ENCODE measurements at regions not wholly inside any gene's neighbourhood (a gene's known extent, or its start where the extent isn't known, plus 50 kb on each side); places are given as distances from the start of the nearest gene placed in this dataset.
"Not testable (repeated sequence)": the region's sequence is repeated elsewhere in the genome, so short reads cannot be mapped to it uniquely, and the experiment has no call there.

DNA sequence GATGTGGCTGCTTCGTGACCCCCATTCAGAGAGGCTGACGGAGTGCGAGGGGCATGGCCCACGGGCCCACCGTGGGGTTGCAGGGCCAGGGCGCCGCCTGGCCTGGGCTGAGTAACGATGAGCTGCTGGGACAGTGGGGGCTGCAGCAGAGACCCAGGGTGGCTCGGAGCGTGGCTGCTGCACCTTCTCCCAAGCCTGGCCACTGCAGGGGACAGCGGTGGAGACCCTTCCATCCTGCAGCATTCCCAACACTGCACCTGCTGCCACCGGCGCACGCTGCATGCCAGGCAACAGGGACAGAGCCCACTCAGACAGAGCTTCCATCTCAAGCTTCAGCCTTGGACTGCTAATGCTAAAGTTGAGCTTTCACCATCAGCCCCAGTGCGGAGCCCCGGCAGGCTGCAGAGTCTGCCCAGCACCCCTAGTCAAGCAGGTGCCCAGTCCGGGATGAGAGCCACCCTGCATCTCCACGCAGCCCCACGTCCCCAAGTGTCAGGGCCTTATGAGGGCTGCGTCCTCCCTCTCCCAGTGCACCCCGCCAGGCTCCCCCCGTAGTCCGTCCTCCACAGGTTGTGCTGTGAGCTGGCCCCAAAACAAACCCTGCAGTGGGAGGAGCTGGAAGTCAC is 89.4 kb upstream of the AFDN start:
- DNase-seq = no peak

- DNase-seq = no peak
Observed at GRCh38 chr6:167738386-167738785, 88.3 kb upstream of the AFDN start.

- DNase-seq = no peak
Observed at GRCh38 chr6:167739721-167740475, 86.8 kb upstream of the AFDN start.

DNA sequence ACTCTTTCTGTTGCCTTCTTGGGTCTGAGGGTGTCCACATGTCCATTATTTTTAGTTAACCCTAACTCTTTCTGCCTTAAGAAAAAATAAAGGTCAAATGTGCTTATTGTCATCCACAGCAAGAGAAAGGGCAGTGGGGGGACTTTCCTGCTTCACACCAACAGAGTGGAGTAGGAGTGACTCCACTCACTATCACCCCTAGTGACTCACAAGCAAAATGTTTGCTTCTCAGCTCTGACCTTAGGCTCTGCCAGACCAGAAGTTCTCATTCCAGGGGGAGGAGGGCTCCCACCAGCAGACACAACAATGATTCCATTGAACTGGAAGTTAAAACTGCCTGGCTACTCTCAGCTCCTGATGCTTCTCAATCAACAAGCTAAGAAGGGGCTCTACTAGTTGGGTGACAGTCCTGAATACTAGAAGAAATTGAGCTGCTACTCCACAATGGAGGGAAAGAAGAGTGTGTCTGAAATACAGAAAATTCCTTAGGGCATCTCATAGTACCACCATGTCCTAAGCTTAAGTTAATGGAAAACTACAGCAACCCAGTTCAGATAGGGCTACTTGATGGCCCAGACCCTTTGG is 83.9 kb upstream of the AFDN start:
- no peak for DNase-seq

GRCh38 chr6:167744681-167745669 is 81.7 kb upstream of the AFDN start:
- DNase-seq = no peak

DNA sequence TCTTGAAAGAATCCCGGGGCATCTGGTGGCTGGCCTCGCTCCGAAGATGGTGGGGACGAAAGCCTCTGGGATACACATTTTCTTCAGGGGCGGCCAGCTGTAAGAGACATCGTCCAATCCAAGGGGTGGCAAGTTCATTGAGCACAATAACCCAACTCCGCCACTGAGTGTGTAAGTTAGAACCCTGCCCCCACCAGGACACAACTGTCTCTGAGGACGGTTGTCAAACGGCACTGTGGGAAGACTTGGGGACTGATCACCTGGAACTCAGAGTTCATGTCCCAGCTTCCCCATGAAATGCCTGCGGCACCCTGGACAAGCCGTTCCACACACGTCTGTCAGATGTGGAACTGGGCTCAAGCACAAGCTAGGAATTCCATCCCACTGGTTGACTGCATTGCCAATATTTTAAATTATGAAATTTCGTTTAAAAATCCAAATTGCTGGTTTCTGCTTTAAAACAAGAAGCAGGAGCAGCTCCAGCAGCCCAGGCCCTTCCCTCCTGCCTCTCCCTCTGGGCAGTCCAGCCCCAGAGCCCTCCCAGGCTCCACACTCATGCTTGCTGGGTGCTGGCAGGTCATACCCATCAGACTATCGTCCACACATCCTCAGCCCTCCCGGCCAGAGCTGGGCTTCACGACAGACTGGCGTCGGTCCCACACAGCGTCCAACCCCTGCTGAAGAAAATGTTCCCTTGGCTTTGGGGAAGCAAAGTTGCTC is 80.9 kb upstream of the AFDN start:
- DNase-seq = no peak

- no peak for DNase-seq
Observed at GRCh38 chr6:167746390-167746907, 80.3 kb upstream of the AFDN start.

DNA sequence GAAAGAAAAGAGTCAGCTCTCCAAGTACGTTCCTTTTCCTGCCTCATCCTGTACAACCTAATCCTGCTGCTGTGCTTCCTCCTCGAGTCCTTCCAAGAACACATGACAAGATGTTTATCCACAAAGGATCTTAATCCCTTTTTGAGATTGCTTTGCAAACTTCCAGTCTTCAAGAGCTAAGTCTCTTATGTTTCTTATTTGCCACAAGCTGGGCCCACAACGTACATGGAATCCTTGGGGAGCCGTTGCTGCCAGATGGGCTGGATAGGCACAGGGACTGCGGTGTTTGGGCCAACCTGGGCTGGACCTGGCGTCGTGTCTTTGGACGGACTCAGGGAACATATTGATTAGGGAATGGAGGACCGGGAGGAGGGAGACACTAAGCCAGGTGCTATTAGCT is 79.7 kb upstream of the AFDN start:
- no peak for DNase-seq

GRCh38 chr6:167747645-167748044 is 79.1 kb upstream of the AFDN start:
- DNase-seq = no peak

DNA sequence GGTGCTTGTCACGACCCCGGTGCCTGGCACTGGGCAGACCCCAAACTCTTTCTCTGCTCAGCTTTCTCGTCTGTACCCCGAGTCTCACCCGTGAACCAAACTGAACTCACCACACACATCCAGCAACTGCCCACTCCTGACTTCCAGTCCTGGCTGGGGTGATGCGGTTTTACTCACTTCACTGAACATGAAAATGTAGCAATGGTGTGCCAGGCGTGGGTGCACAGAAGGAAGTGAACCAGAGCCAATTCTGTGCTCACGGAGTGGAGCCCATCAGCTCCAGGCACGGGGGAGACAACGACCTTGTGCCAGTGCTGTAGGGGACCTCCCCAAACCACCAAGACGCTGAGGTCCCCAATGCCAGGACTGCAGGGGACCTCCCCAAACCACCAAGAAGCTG is 78.7 kb upstream of the AFDN start:
- DNase-seq = no peak

GRCh38 chr6:167748458-167749379 is 78.0 kb upstream of the AFDN start:
- no peak for DNase-seq

DNA sequence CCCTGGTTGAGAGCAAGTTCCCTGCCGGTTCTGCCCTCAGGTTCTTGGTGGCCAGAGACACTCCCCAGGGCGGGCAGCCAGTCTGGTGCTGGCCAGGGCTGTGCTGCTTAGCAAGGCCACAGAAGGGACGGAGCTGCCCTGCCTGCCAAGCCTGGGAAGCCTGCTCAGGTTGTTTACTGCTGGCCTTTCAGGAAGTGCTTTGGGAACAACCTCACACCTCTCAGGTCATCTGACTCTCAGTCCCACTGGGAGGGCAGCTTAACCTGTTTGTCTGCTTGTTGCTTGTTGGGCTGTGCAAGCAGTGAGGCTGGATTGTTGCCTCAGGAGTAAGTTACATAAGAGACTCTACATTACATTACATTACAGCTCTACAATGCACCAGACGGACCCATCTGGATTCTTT is 75.8 kb upstream of the AFDN start:
- no peak for DNase-seq

DNA sequence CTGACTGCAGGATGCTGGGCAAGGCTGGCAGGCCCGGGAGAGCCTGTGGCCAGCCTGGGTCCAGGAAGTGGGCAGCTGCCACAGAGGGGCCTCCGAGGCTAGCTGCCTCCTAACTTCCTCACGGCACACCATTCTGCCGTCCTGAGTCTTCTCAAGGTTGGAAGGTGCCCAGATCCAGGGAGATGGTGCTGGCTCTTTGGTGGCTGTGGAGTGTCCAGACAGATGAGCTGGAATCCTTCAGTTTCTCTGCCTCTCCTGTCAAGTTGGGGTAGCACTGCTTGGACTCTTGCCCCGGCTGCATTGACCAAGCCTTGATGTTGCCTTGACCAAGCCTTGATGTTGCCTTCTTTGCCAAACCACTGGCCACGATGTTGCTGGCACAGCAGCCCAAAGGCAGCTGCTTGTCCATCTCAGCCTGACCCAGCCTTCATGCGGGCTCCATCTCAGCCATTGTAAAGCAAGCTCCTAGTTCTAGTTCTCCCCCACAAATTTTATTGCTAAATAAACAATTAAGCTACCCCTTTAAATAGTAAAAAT is 75.1 kb upstream of the AFDN start:
- no peak for DNase-seq

DNA sequence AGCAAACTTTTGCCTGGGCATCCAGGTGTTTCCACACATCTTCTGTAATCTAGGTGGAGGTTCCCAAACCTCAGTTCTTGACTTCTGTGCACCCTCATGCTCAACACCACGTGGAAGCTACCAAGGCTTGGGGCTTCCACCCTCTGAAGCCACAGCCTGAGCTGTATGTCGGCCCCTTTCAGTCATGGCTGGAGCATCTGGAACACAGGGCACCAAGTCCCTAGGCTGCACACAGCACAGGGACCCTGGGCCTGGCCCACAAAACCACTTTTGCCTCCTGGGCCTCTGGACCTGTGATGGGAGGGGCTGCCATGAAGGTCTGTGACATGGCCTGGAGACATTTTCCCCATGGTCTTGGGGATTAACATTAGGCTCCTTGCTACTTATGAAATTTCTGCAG is 73.4 kb upstream of the AFDN start:
- not testable (repeated sequence) for DNase-seq

DNA sequence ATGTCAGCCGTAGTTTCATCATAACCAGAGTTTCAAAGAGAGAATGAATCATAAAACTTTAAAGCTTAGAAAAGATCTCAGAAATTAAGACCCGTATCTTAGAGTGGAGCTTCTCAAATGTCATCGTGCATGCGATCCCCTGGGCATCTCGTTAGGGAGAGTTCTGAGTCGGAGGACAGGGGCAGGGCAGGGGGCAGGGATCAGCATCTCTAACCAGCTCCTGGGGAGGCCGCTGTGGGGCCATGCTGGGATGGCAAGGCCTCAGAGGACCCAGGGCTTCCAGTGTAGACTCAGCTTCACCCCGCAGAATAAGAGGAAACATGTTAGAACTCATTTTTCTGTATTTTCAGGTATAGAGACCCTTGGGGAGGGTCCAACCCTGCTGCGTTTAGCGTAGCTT is 72.0 kb upstream of the AFDN start:
- no peak for DNase-seq

DNA sequence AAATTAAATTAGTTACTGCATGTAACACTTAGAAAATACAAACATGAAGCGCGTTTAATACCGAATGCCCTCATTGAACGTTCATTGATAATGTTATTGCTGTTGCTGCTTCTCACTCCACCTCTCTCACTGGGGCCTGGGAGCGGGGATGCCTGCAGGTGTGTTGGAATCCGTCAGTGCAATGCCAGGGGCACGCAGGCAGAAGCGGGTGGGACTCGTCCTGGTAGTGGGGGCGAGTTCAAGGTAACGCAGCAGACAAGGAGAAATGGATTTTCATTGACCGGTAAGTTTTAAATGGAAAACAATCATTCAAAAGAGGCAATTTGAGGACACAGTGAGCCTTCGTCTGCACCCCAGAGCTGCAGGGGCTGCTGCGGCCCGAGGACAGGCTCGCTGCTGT is 71.2 kb upstream of the AFDN start:
- no peak for DNase-seq

DNA sequence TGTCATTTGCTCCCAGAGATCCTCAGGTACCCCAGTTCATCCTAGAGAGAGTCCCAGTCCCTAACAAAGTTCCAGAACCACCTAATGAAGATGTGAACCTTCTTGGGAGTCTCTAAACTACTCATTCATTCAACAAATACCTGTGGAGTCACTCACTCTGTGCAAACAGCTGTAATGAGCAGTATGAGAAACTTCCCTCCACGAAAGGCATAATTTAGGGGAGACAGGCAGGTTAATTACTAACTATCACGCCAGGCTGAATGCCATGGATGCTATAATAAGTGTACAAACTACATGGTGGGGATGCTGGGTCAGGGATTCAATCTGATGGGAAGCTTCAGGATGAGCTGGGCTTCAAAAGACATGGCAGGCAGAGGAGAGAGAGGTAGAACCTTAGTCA is 70.1 kb upstream of the AFDN start:
- no peak for DNase-seq

DNA sequence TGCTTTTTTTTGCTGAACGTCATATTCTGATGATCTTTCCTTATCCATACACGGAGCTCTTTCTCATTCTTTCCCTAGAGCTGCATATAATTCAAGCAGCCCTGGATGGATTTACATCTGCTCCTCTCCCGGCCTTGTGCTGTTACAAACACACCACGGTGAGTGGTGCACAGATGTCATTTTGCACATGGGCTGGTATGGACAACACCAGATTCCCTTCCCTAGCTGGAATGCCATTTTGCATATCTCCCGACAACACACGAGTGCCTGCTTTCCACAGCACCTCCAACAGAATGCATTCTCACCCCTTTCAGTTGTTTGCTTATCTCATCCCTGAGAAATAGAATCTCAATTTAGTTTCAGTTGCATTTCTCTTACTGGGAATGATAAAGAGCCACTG is 69.5 kb upstream of the AFDN start:
- no peak for DNase-seq

DNA sequence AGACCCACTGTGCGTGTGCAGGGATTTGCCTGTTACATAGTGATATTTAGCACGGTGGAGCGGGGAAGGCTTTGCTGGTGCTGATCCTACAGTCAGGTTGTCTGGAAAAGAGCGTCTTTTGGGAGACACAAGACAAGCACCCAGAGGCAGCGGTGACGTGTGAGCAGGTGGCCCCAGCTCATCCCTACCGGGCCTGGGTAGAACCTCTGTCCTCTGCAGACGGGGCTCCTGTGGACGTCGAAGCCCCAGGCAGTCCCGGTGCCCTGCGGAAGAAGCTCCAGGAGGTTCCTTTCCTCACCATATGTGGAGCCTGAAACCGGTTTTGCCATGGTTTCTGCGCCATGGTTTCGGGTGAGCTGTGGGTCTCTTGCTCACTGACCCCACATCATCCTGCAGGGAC is 68.9 kb upstream of the AFDN start:
- no peak for DNase-seq

DNA sequence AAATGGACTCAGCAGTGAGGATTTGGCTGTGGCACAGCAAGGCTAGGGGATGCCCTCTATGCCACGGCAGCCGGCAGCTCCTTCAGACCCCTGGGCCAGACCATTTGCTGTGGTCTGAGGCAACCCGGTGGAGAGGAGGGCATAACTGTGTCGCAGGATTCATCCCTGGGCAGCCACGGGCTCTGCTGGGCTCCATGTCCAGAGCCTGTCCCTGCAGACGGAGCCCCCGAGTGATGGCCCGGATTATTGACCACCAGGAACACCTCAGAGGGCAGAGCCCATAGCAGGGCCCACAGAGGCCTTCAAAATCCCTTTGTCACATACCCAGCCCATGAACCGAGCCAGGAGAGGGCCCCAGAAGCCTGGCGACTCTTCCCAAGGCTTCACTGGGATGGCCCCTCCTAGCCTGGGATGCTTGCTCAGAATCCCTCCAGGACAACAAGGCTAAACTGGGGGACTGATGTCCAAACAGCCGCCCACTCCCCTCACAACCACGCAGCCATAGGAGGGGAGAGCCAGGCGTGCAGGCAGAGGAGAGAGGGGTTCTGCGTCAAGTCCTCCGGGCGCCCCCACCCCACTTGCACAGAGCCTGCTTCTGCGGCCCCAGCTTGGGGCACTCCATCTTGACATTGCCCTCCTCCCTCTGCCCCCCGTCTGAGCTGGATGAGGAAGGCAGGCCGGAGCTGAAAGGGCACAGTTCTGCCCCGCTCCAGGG is 68.2 kb upstream of the AFDN start:
- no peak for DNase-seq
